ENCODE measurements at regions not wholly inside any gene's neighbourhood (a gene's known extent, or its start where the extent isn't known, plus 50 kb on each side); places are given as distances from the start of the nearest gene placed in this dataset.
A peak's percentile ranks its signal among the peaks of the same experiment; 100 is the strongest.

DNA sequence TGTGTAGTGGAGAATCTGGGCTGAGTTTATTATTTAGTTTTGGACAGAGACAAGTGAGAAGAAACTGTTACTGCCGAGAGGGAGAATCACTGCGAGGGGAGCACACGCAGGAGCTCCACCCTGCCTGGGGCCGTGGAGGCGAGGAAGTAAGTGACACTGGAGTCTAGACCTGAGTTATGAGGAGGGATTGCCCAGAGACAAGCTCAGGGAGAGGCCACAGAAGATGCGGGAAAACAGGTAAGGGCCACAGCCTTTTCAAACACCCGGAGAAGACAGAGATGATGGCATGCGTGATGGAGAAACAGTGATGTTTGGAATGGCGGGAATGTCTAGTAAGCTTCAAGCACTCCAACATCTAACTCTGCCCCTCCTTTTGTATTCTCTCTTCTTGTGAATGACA, 84.1 kb downstream of the TNFSF11 start:
- TF ChIP-seq, protein P1, sequence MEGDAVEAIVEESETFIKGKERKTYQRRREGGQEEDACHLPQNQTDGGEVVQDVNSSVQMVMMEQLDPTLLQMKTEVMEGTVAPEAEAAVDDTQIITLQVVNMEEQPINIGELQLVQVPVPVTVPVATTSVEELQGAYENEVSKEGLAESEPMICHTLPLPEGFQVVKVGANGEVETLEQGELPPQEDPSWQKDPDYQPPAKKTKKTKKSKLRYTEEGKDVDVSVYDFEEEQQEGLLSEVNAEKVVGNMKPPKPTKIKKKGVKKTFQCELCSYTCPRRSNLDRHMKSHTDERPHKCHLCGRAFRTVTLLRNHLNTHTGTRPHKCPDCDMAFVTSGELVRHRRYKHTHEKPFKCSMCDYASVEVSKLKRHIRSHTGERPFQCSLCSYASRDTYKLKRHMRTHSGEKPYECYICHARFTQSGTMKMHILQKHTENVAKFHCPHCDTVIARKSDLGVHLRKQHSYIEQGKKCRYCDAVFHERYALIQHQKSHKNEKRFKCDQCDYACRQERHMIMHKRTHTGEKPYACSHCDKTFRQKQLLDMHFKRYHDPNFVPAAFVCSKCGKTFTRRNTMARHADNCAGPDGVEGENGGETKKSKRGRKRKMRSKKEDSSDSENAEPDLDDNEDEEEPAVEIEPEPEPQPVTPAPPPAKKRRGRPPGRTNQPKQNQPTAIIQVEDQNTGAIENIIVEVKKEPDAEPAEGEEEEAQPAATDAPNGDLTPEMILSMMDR (IDR thresholded peaks at IDR 0.05) = no peak
- Mint-ChIP-seq H3K36me3 (ENCODE audit: low read depth) (no peaks in the 10 kb centered on the region), H3K4me3 (no peak overlapping the region), H3K4me1 (ENCODE audit: low read depth) (no peaks in the 10 kb centered on the region), H3K27me3 (ENCODE audit: insufficient read depth) (peaks cover 26% of the 10 kb centered on the region), H3K27ac (no peak overlapping the region), H3K9me3 (no peaks in the 10 kb centered on the region)
- DNase-seq = no peak

DNA sequence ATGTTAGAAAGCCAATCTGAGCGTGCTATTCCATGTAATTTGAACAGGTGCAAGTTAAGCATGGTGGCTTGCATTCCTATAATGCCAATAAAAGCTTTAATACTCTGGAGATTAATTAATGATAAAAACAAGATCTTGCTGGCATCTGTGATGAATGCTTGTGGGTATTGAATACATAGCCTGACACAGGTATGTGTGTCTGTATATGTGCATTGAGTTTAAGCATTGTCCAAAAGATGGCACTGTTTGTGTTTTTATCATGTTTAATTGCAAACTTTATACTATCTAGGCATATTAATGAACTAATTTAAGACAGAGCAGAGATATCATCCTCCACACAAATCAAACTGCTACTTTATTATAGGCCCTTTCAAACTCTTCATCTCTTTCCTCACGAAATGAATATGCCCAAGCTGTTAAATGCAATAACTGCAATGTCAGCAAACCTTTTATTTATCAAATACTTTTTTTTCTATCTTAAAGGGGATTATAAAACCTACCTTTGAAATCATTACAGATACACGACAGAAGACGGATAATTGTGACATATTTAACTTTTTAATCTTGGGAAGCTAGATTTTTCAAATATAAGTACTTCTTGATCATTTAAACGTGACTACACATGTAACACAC, 86.5 kb downstream of the TNFSF11 start:
- no peak for DNase-seq

DNA sequence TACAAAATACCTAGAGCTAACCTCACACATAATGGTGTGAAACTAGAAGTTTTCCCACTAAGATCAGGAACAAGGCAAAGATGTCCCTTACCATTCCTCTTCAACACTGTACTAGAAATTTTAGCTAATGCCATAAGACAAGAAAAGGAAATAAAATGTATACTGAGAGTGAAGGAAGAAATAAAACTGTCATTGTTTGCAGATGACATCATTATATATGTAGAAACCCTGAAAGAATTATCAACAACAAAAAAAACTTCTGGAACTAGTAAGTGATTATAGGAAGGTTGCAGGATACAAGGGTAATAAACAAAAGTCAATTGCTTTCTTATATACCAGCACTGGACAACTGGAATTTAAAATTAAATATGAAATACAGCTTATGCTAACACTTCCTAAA, 93.7 kb downstream of the TNFSF11 start:
- peaks cover 9% of the 10 kb centered on the region for H3K27me3 Mint-ChIP-seq (ENCODE audit: insufficient read depth)

More for the DNA sequence above, 86.5 kb downstream of the TNFSF11 start:
- H3K9me3 Mint-ChIP-seq = no peaks in the 10 kb centered on the region
- H3K4me3 Mint-ChIP-seq = no peak overlapping the region
- H3K27me3 Mint-ChIP-seq (ENCODE audit: insufficient read depth) = peaks cover 26% of the 10 kb centered on the region
- H3K4me1 Mint-ChIP-seq (ENCODE audit: low read depth) = no peaks in the 10 kb centered on the region
- no peaks in the 10 kb centered on the region for H3K36me3 Mint-ChIP-seq (ENCODE audit: low read depth)
- no peak overlapping the region for H3K27ac Mint-ChIP-seq
- TF ChIP-seq, protein P1 (IDR thresholded peaks at IDR 0.05) = peak; percentile 66

DNA sequence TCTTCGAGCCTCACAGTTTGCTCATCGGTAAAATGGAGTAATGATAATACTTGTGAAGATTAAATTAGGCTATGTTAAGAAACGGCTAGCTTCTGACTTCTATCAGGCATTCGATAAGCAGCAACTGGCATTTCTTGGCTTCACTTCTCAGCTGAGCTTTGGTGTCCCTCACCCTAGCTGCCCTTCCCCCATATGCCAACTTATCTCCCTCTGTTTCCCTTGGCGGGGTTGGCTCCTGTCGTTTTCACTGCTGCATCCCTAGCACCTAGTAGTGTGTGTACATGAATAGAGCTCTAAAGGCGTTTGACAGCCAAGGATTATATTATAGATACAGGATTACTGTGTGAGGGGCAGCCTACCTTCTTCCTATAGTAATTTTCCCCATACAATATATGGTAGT, 97.5 kb downstream of the TNFSF11 start:
- TF ChIP-seq, protein P1 (IDR thresholded peaks at IDR 0.05) = no peak
- Mint-ChIP-seq H3K27me3 (ENCODE audit: insufficient read depth) (peaks cover 4% of the 10 kb centered on the region), H3K36me3 (ENCODE audit: low read depth) (no peaks in the 10 kb centered on the region)

More for the DNA sequence above, 93.7 kb downstream of the TNFSF11 start:
- Mint-ChIP-seq H3K36me3 (ENCODE audit: low read depth) (no peaks in the 10 kb centered on the region), H3K9me3 (peaks cover 8% of the 10 kb centered on the region; the same call in 1 of the 2 replicates), H3K4me1 (ENCODE audit: low read depth) (no peaks in the 10 kb centered on the region), H3K4me3 (no peak overlapping the region), H3K27ac (no peak overlapping the region)
- no peak for DNase-seq
- TF ChIP-seq, protein P1 (IDR thresholded peaks at IDR 0.05) = no peak

DNA sequence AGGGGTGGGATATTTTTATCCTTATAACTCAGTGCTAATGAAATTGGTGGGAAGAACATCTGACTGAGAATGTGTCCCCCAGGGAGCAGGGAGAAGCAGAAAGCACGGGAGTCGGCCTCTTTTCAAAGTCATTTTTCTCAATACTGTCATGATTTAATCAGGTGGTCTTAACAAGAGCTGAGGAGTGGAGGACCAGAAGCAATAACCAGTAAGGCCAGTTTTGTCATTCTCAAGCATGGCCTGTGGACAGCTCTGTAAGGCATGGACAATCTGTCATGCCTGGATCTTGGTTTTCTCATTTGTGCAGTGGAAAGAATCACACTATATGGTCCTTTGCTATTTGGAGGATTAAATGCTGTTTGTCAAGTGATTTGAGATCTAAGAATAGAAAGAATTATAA, 99.7 kb downstream of the TNFSF11 start:
- Mint-ChIP-seq H3K4me1 (ENCODE audit: low read depth) (no peaks in the 10 kb centered on the region), H3K9me3 (no peaks in the 10 kb centered on the region), H3K27me3 (ENCODE audit: insufficient read depth) (peaks cover 4% of the 10 kb centered on the region), H3K4me3 (no peak overlapping the region), H3K27ac (no peak overlapping the region), H3K36me3 (ENCODE audit: low read depth) (no peaks in the 10 kb centered on the region)
- TF ChIP-seq, protein P1 (IDR thresholded peaks at IDR 0.05) = no peak
- DNase-seq = no peak

More for the DNA sequence above, 97.5 kb downstream of the TNFSF11 start:
- Mint-ChIP-seq H3K27ac (no peak overlapping the region), H3K4me1 (ENCODE audit: low read depth) (no peaks in the 10 kb centered on the region), H3K4me3 (no peak overlapping the region), H3K9me3 (peaks cover 8% of the 10 kb centered on the region; the same call in 1 of the 2 replicates)
- no peak for DNase-seq
